ENCODE measurements at regions not wholly inside any gene's neighbourhood (a gene's known extent, or its start where the extent isn't known, plus 50 kb on each side); places are given as distances from the start of the nearest gene placed in this dataset.
"Not testable (repeated sequence)": the region's sequence is repeated elsewhere in the genome, so short reads cannot be mapped to it uniquely, and the experiment has no call there.

GRCh38 chr5:99553211-99553810 lies 624.5 kb upstream of the CHD1 start:
- Histone ChIP-seq H3K4me1 (no peaks in the 10 kb centered on the region), H3K36me3 (ENCODE audit: insufficient read depth in 1 of 2, low read depth in 1 of 2) (no peaks in the 10 kb centered on the region), H3K27me3 (ENCODE audit: insufficient read depth in 3 of 3, low read length in 2 of 3) (no peaks in the 10 kb centered on the region), H3K27ac (no peak overlapping the region), H3K9me3 (no peaks in the 10 kb centered on the region), H3K4me3 (no peak overlapping the region)
- intact Hi-C loops (cut with DNase I), result no loop called here
- ATAC-seq, result no peak
- WGBS, 3 donors, result 43 to 59% (median 50%) methylated on average over 1 of the region's 1 CpG
- DNase-seq, result no peak
- TF ChIP-seq, protein P1, sequence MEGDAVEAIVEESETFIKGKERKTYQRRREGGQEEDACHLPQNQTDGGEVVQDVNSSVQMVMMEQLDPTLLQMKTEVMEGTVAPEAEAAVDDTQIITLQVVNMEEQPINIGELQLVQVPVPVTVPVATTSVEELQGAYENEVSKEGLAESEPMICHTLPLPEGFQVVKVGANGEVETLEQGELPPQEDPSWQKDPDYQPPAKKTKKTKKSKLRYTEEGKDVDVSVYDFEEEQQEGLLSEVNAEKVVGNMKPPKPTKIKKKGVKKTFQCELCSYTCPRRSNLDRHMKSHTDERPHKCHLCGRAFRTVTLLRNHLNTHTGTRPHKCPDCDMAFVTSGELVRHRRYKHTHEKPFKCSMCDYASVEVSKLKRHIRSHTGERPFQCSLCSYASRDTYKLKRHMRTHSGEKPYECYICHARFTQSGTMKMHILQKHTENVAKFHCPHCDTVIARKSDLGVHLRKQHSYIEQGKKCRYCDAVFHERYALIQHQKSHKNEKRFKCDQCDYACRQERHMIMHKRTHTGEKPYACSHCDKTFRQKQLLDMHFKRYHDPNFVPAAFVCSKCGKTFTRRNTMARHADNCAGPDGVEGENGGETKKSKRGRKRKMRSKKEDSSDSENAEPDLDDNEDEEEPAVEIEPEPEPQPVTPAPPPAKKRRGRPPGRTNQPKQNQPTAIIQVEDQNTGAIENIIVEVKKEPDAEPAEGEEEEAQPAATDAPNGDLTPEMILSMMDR (IDR thresholded peaks at IDR 0.05), result no peak

- H3K4me3 ChIP-seq, result no peak overlapping the region
- ATAC-seq (no peak), DNase-seq (no peak)
- TF ChIP-seq, protein P1 (IDR thresholded peaks at IDR 0.05), result no peak
- no peaks in the 10 kb centered on the region for H3K27me3 ChIP-seq (ENCODE audit: insufficient read depth in 3 of 3, low read length in 2 of 3)
- no peak overlapping the region for H3K27ac ChIP-seq
- H3K9me3 ChIP-seq, result no peaks in the 10 kb centered on the region
- WGBS, 3 donors, result 64 to 81% (median 70%) methylated on average over 1 of the region's 1 CpG
- no peaks in the 10 kb centered on the region for H3K36me3 ChIP-seq (ENCODE audit: insufficient read depth in 1 of 2, low read depth in 1 of 2)
- no peaks in the 10 kb centered on the region for H3K4me1 ChIP-seq
- intact Hi-C loops (cut with DNase I), result no loop called here
These were observed 615.5 kb upstream of the CHD1 start for GRCh38 chr5:99544356-99544755.

- no peaks in the 10 kb centered on the region for H3K27me3 ChIP-seq (ENCODE audit: insufficient read depth in 3 of 3, low read length in 2 of 3)
- WGBS, 3 donors, result 25 to 43% (median 32%) methylated on average over 4 of the region's 4 CpGs
- TF ChIP-seq, protein P1 (IDR thresholded peaks at IDR 0.05), result no peak
- ATAC-seq (no peak), DNase-seq (no peak)
- H3K9me3 ChIP-seq, result no peaks in the 10 kb centered on the region
- H3K4me1 ChIP-seq, result no peaks in the 10 kb centered on the region
- no peak overlapping the region for H3K27ac ChIP-seq
- no peaks in the 10 kb centered on the region for H3K36me3 ChIP-seq (ENCODE audit: insufficient read depth in 1 of 2, low read depth in 1 of 2)
- intact Hi-C loops (cut with DNase I), result no loop called here
- H3K4me3 ChIP-seq, result no peak overlapping the region
These were observed 615.0 kb upstream of the CHD1 start for GRCh38 chr5:99543841-99544240.

GRCh38 chr5:99534241-99534640 lies 605.4 kb upstream of the CHD1 start:
- 88 to 94% (median 89%) methylated on average over 10 to 13 of the region's 13 CpGs for WGBS, 3 donors
- ATAC-seq, result not testable (repeated sequence)

GRCh38 chr5:99521666-99522065 lies 592.9 kb upstream of the CHD1 start:
- DNase-seq; H3K27me3 ChIP-seq (ENCODE audit: insufficient read depth in 3 of 3, low read length in 2 of 3); H3K4me1 ChIP-seq; ATAC-seq; H3K9me3 ChIP-seq; H3K4me3 ChIP-seq; H3K36me3 ChIP-seq (ENCODE audit: insufficient read depth in 1 of 2, low read depth in 1 of 2); H3K27ac ChIP-seq; intact Hi-C loops (cut with DNase I): not testable (repeated sequence)
- 17 to 25% (median 21%) methylated on average over 1 of the region's 1 CpG for WGBS, 3 donors

More at GRCh38 chr5:99534241-99534640, 605.4 kb upstream of the CHD1 start:
- H3K9me3 ChIP-seq; DNase-seq; H3K4me3 ChIP-seq; H3K27ac ChIP-seq; H3K27me3 ChIP-seq (ENCODE audit: insufficient read depth in 3 of 3, low read length in 2 of 3); intact Hi-C loops (cut with DNase I); H3K36me3 ChIP-seq (ENCODE audit: insufficient read depth in 1 of 2, low read depth in 1 of 2); H3K4me1 ChIP-seq: not testable (repeated sequence)

DNA sequence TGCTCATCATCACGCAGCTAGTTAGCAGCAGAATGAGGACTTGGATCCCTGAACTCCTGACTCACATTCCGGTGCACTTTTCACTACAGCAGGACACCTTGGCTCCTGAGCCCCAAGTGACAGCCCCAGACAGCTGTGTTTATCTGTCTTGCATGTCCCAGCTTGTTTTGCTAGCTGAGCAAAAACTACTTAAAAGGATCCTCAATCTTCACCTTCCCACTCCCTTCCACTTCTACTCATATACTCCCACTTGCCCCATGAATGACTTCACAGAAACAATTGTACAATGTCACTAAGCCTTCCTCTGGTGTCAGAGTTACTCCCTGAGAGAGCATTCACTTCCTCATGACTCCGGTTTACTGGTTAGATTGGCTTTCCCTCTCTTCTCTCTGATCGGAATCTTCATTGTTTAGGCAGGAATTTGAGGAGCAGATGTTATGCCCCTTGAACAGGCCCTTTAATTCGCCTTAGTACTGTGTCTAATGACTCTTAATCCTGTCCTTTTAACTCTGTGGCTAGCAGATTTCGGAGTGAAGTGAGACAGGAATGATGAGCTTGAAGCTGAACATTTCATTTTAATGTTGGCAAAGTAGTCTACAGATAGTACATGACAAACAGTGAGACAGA lies 587.2 kb upstream of the CHD1 start:
- peak in 3 of 4 donors; percentile 26 to 58 (median 49) for ATAC-seq
- H3K36me3 ChIP-seq (ENCODE audit: insufficient read depth in 1 of 2, low read depth in 1 of 2); intact Hi-C loops (cut with DNase I); H3K27ac ChIP-seq; H3K4me1 ChIP-seq; H3K27me3 ChIP-seq (ENCODE audit: insufficient read depth in 3 of 3, low read length in 2 of 3); H3K4me3 ChIP-seq; H3K9me3 ChIP-seq; DNase-seq: not testable (repeated sequence)
- 9 to 21% (median 15%) methylated on average over 4 to 6 of the region's 6 CpGs for WGBS, 3 donors

- WGBS, 3 donors, result 70 to 81% (median 74%) methylated on average over 1 of the region's 1 CpG
- DNase-seq, ATAC-seq: not testable (repeated sequence)
These were observed 581.5 kb upstream of the CHD1 start for GRCh38 chr5:99510237-99510866.

DNA sequence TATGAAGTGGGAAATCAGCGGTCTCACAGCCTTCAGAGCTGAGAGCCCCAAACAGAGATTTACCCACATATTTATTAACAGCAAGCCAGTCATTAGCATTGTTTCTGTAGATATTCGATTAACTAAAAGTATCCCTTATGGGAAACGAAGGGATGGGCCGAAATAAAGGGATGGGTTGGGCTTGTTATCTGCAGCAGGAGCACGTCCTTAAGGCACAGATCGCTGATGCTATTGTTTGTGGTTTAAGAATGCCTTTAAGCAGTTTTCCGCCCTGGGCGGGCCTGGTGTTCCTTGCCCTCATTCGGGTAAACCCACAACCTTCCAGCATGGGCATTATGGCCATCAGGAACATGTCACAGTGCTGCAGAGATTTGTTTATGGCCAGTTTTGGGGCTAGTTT lies 580.3 kb upstream of the CHD1 start:
- H3K4me1 ChIP-seq; H3K27ac ChIP-seq; H3K36me3 ChIP-seq (ENCODE audit: insufficient read depth in 1 of 2, low read depth in 1 of 2); H3K27me3 ChIP-seq (ENCODE audit: insufficient read depth in 3 of 3, low read length in 2 of 3); intact Hi-C loops (cut with DNase I); DNase-seq; ATAC-seq; H3K9me3 ChIP-seq; H3K4me3 ChIP-seq: not testable (repeated sequence)
- WGBS, 3 donors, result 85 to 88% (median 88%) methylated on average over 9 of the region's 9 CpGs

More at GRCh38 chr5:99510237-99510866, 581.5 kb upstream of the CHD1 start:
- H3K9me3 ChIP-seq; H3K36me3 ChIP-seq (ENCODE audit: insufficient read depth in 1 of 2, low read depth in 1 of 2); H3K27ac ChIP-seq; intact Hi-C loops (cut with DNase I); H3K4me3 ChIP-seq; H3K4me1 ChIP-seq; H3K27me3 ChIP-seq (ENCODE audit: insufficient read depth in 3 of 3, low read length in 2 of 3): not testable (repeated sequence)
